NCI-H748 (cell line): ENCODE measurements at regions not wholly inside any gene's neighbourhood (a gene's known extent, or its start where the extent isn't known, plus 50 kb on each side); places are given as distances from the start of the nearest gene placed in this dataset.
A peak's percentile ranks its signal among the peaks of the same experiment; 100 is the strongest.

Experiments
- DNase-seq: peaks from one replicate; lab custom pipeline; 2025; ENCODE audit not compliant: unreplicated experiment; lab: John Stamatoyannopoulos, UW

- no peak for DNase-seq
Measured at GRCh38 chr7:122248472-122248871, 56.1 kb downstream of the FEZF1 start.

GRCh38 chr7:122238729-122239128 is 65.8 kb downstream of the FEZF1 start:
- DNase-seq, result peak; percentile 81

- peak; percentile 62 for DNase-seq
Measured at GRCh38 chr7:122238297-122238696, 66.3 kb downstream of the FEZF1 start.

GRCh38 chr7:122225874-122226273 is 78.7 kb downstream of the FEZF1 start:
- no peak for DNase-seq

GRCh38 chr7:122219253-122219865 is 75.3 kb upstream of the AASS start:
- DNase-seq, result peak; percentile 38

GRCh38 chr7:122217125-122217524 is 73.1 kb upstream of the AASS start:
- DNase-seq, result no peak

GRCh38 chr7:122212754-122213153 is 68.7 kb upstream of the AASS start:
- DNase-seq, result no peak

GRCh38 chr7:122211362-122211761 is 67.3 kb upstream of the AASS start:
- no peak for DNase-seq

- DNase-seq, result no peak
Measured at GRCh38 chr7:122206985-122207384, 62.9 kb upstream of the AASS start.

- DNase-seq, result no peak
Measured at GRCh38 chr7:122203814-122204213, 59.8 kb upstream of the AASS start.

GRCh38 chr7:122200888-122201287 is 56.8 kb upstream of the AASS start:
- DNase-seq, result no peak

- DNase-seq, result no peak
Measured at GRCh38 chr7:122199171-122199570, 55.1 kb upstream of the AASS start.

GRCh38 chr7:122198581-122198980 is 54.5 kb upstream of the AASS start:
- DNase-seq, result no peak
